Stimulated activated CD8-positive, alpha-beta memory T cell treated with anti-CD3 and anti-CD28 coated beads, Interleukin-4, amount 100 ng/mL, for 1 hour (primary cell): ENCODE measurements at regions not wholly inside any gene's neighbourhood (a gene's known extent, or its start where the extent isn't known, plus 50 kb on each side); places are given as distances from the start of the nearest gene placed in this dataset.

ENCODE experiments used
- DNase-seq, 2 donors: peaks; one replicate each; pipeline ENCODE4 v3.0.0-alpha.2; 2020; ENCODE audit warnings: low read depth in 2 of 2, low spot score in 1 of 2

- no peak for DNase-seq
Measured at GRCh38 chr20:51162015-51162414, 139.1 kb upstream of the KCNG1 start.

GRCh38 chr20:51160821-51161220, 137.9 kb upstream of the KCNG1 start:
- DNase-seq = no peak

- no peak for DNase-seq
Measured at GRCh38 chr20:51159981-51160380, 137.1 kb upstream of the KCNG1 start.

- DNase-seq = no peak
Measured at GRCh38 chr20:51159303-51159702, 136.4 kb upstream of the KCNG1 start.

- DNase-seq = no peak
Measured at GRCh38 chr20:51158226-51158625, 135.3 kb upstream of the KCNG1 start.

- no peak for DNase-seq
Measured at GRCh38 chr20:51156041-51156982, 133.4 kb upstream of the KCNG1 start.

GRCh38 chr20:51154708-51155690, 132.1 kb upstream of the KCNG1 start:
- no peak for DNase-seq

GRCh38 chr20:51153867-51154707, 131.2 kb upstream of the KCNG1 start:
- no peak for DNase-seq

GRCh38 chr20:51148941-51149340, 126.0 kb upstream of the KCNG1 start:
- DNase-seq = no peak

GRCh38 chr20:51144476-51144875, 121.6 kb upstream of the KCNG1 start:
- DNase-seq = no peak

GRCh38 chr20:51143652-51144051, 120.7 kb upstream of the KCNG1 start:
- DNase-seq = no peak

- no peak for DNase-seq
Measured at GRCh38 chr20:51142448-51142847, 119.5 kb upstream of the KCNG1 start.

- DNase-seq = no peak
Measured at GRCh38 chr20:51140671-51141070, 117.8 kb upstream of the KCNG1 start.

- DNase-seq = no peak
Measured at GRCh38 chr20:51139891-51140290, 117.0 kb upstream of the KCNG1 start.

- no peak for DNase-seq
Measured at GRCh38 chr20:51138576-51138975, 115.7 kb upstream of the KCNG1 start.

GRCh38 chr20:51137461-51137860, 114.6 kb upstream of the KCNG1 start:
- no peak for DNase-seq

- no peak for DNase-seq
Measured at GRCh38 chr20:51135926-51136715, 113.2 kb upstream of the KCNG1 start.

GRCh38 chr20:51134405-51134804, 111.5 kb upstream of the KCNG1 start:
- DNase-seq = no peak

GRCh38 chr20:51132279-51132678, 109.4 kb upstream of the KCNG1 start:
- DNase-seq = no peak

GRCh38 chr20:51131811-51132210, 108.9 kb upstream of the KCNG1 start:
- no peak for DNase-seq
